ENCODE measurements at regions not wholly inside any gene's neighbourhood (a gene's known extent, or its start where the extent isn't known, plus 50 kb on each side); places are given as distances from the start of the nearest gene placed in this dataset.
"Not testable (repeated sequence)": the region's sequence is repeated elsewhere in the genome, so short reads cannot be mapped to it uniquely, and the experiment has no call there.

- no peak for DNase-seq
These were observed 78.8 kb upstream of the PCSK5 start for GRCh38 chr9:75811692-75812091.

- no peak for DNase-seq
These were observed 78.3 kb upstream of the PCSK5 start for GRCh38 chr9:75812141-75812540.

DNA sequence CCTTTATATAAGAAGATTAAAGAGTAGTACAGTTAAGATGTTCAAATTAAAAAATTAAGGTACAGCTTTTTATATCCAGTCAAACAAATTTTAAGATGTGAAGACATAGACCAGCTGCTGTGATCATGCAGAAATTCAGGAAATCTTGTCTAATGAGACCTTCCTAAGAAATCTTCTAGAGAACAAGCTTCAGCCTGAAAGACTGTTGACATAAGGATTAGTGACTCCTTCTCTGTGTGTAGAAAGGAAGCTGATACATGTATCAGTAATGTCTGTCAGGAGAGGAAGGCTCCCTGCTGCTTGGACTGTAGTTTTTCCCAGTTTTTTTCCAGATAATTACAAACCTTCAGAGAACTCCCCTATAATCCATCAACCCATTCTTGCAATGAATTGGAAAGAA is 75.8 kb upstream of the PCSK5 start:
- DNase-seq = no peak

- DNase-seq = not testable (repeated sequence)
These were observed 69.9 kb upstream of the PCSK5 start for GRCh38 chr9:75820471-75821115.

DNA sequence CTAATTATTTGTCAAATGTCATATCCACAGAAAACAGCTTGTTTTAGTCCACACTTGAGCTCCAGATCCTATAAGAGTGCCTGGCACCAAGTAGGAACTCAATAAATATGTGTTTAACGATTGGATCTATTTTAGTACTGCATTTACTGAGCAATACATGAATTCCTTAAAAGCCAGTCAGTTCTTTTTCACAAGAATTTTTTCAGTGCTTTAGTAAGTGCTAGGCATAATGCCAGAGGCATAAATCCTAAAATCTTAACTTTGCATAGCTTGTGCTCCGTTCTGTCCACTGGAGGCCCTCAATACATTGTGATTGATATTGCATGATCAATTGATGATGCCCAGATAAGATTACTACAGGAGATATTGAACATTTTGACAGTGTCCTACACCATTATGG is 67.3 kb upstream of the PCSK5 start:
- no peak for DNase-seq

DNA sequence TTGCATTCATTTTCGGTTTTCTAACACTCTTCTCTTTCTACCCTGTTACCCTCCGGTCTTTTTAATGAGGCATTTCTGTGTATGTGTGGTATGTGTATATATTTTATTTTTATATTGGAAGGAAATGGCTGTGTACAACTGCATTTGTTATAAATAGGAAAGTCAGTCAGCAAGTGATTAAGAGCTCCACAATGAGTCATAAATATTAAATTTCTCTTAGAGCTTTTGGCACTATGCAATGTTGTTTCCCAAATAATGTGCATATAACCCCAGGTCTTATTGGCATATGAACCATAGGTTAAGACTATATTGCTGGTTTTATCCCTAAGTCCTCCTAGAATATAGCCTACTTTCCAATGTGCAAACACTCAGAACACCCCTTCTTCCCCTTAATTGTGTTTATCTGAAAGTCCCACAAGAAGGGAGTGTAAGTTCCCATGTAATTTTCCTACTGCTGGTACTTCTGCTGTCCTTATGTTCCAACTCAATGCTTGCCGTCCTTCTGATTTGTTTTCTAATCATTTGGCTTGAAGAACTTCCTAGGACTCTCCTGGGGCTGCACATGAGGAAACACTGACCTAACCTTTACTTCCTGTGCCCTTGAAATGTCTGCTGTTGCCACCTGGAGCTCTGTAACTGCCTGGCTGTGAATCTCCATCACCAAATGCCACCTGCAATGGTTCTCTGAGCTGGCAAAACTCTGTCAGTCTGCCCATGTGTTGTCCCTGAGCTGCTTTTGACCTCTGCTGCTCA is 65.5 kb upstream of the PCSK5 start:
- DNase-seq = no peak

DNA sequence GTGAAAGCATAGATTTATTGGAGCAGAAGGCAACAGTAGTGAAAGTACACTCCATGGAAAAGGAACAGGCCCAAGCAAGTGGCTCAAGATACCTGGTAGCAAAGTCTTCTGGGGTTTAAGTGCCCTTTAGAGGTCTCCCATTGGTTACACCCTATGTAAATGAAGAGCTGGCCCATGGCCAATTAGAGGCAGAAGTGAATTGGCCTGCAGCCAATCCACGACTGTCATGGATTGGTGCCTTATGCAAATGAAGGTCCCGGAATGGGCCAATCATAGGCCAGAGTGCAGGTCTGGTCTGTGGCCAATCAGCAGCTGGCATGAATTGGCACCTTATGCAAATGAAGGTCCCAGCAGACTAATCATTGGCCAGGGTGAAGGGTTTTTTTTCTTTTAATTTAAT is 64.2 kb upstream of the PCSK5 start:
- no peak for DNase-seq

DNA sequence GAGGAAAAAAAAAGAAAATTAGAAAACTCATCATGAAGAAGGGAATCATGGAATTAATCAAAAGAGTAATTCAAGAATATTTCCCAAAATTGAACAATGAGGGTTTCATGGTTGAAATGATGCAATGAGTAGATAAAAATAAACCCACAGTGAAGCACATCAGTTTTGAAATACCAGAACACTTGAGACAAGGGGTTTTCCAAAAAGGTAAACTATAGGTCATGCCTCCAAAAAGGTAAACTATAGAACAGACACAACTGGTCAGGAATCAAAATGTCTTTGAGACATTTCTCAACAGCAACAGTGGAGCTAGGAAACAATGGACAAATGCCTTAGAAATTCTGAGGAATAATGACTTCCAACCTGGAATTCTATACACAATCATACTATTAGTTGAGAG is 60.2 kb upstream of the PCSK5 start:
- no peak for DNase-seq

DNA sequence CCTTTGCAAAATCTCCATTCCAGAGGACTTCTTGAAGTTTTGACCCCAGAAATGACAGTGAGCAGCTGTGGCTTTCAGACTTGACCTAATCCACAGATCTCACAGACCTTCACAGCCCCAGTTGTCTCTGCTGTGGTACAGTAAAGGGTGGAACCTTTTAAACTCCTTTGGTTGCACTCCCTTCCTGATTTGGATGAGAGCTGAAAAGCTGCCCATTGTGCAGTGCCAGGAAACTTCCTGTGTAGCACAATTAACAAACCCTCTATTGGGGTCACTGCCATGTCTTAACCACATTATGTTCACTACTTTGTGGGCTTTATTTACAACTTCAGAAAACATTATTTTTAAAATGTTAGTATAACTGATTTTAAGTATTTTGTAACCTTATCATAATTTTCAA is 56.7 kb upstream of the PCSK5 start:
- no peak for DNase-seq

DNA sequence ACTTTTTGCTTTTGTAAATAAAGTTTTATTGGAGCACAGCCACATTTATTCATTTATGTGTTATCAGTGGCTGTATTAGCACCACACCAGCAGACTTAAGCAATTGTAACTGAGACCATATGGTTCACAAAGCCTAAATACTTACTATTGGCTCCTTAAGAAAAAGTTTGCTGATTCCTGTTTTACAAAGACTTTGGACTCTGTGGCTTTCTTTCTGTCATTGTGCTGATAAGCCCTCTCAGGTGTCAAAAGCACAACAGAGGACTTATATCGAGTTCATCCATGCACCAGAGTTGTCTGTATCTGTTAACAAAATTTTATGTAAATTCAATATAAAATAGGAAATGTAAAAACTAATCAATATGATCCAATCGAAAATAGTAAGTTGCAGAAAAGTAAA is 55.6 kb upstream of the PCSK5 start:
- DNase-seq = no peak

All from NCI-H226 (cell line).